ENCODE measurements at regions not wholly inside any gene's neighbourhood (a gene's known extent, or its start where the extent isn't known, plus 50 kb on each side); places are given as distances from the start of the nearest gene placed in this dataset.

GRCh38 chr3:72189339-72189738, 404.4 kb upstream of the PROK2 start:
- TF ChIP-seq CTCF (IDR thresholded peaks at IDR 0.05; ENCODE audit: low read depth, low read length) (no peak), POLR2A (IDR thresholded peaks at IDR 0.05; ENCODE audit: extremely low read depth, insufficient read length) (no peak)
